ENCODE measurements at regions not wholly inside any gene's neighbourhood (a gene's known extent, or its start where the extent isn't known, plus 50 kb on each side); places are given as distances from the start of the nearest gene placed in this dataset.
"Not testable (repeated sequence)": the region's sequence is repeated elsewhere in the genome, so short reads cannot be mapped to it uniquely, and the experiment has no call there.

DNA sequence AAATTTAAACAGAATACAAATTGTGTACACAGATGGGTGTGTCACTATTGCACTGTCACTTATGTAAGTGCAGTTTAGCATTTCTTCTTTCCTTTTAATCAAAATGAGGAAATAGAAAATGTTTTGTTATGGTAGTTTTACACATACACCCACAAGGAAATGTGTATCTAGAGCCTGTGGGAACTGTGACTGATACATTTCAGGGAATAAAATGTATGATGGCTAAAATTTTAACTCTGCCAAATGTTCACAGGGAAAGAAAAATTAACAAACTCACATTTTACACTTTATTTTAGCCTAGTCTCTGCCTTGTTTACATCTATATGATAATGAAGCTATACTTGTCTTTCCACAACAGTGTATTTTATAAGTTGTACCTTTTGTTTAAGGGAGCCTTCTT lies 66.4 kb upstream of the NBPF19 start:
- not testable (repeated sequence) for H3K36me3 ChIP-seq (ENCODE audit: control insufficient read depth, insufficient read depth, low read length); H3K4me1 ChIP-seq; H3K27ac ChIP-seq; H3K4me2 ChIP-seq (ENCODE audit: low read length); H2AFZ ChIP-seq; H3K9me3 ChIP-seq (ENCODE audit: control insufficient read depth, low read length); H3K79me2 ChIP-seq; H3K4me3 ChIP-seq (ENCODE audit: low read depth, low read length); H3K27me3 ChIP-seq (ENCODE audit: control insufficient read depth, insufficient read depth, low read length); H3K9ac ChIP-seq

DNA sequence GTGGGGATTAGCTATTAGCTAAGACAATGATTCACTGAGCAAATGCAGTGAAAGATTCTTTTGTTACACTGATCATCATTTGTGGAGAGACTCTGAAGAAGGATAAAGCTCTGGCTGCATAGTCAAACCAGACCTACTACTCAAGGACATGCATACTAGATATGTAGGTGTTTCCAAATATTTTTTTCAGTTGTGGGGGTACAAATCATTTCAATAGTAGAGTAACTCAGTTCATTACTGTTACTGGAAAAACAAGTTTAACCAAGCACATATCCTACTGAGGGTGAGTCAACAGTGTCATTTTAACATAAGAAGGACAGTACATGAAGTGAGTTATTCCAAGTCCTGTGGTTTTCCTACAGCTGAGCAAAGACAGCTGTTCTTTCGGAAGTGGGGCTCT lies 59.5 kb upstream of the NBPF19 start:
- H2AFZ ChIP-seq; H3K36me3 ChIP-seq (ENCODE audit: control insufficient read depth, insufficient read depth, low read length); H3K4me2 ChIP-seq (ENCODE audit: low read length); H3K9ac ChIP-seq; H3K79me2 ChIP-seq; H3K27me3 ChIP-seq (ENCODE audit: control insufficient read depth, insufficient read depth, low read length); H3K4me1 ChIP-seq; H3K9me3 ChIP-seq (ENCODE audit: control insufficient read depth, low read length); H3K27ac ChIP-seq; H3K4me3 ChIP-seq (ENCODE audit: low read depth, low read length): not testable (repeated sequence)

DNA sequence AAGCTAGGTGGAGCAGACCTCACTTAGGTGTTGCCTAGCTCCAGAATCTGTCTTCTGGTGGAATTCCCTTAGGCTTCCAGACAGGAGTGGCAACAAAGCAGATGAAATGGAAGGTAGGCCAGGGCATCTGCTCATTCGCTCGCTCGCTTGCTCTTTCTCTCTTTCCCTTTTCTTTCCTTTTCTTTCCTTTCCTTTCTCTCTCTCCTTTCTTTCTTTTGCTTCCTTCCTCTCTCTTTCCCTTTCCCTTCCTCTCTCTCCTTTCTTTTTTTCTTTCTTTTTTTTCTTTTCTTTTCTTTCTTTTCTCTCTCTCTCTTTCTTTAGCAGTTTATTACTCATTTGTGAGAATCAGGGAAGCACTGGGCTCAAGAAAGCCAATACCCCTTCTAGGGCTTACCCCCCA lies 56.1 kb upstream of the NBPF19 start:
- not testable (repeated sequence) for H3K4me1 ChIP-seq; H3K9ac ChIP-seq; H3K9me3 ChIP-seq (ENCODE audit: control insufficient read depth, low read length); H2AFZ ChIP-seq; H3K4me2 ChIP-seq (ENCODE audit: low read length); H3K27me3 ChIP-seq (ENCODE audit: control insufficient read depth, insufficient read depth, low read length); H3K36me3 ChIP-seq (ENCODE audit: control insufficient read depth, insufficient read depth, low read length); H3K27ac ChIP-seq; H3K79me2 ChIP-seq; H3K4me3 ChIP-seq (ENCODE audit: low read depth, low read length)

DNA sequence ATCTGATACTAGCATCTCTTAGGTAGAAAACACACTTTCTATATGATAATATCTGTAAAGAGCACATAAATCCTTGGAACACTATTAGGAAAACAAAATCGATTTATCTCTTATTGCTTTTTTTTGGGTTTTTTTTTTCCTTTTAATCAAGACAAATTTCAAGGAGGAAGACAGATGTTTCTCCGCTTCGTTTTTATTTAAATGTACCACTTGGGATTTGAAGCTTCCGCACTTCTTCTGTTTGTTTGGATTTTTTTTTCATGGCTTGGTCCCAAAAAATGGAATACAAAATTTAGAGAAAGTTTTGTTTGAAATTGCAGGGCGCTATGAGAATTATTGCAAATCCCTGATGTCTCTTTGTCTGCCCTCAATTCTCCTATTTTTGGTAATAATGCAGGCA lies 51.7 kb upstream of the NBPF19 start:
- not testable (repeated sequence) for H3K4me1 ChIP-seq; H3K79me2 ChIP-seq; H3K27me3 ChIP-seq (ENCODE audit: control insufficient read depth, insufficient read depth, low read length); H2AFZ ChIP-seq; H3K9me3 ChIP-seq (ENCODE audit: control insufficient read depth, low read length); H3K4me3 ChIP-seq (ENCODE audit: low read depth, low read length); H3K9ac ChIP-seq; H3K4me2 ChIP-seq (ENCODE audit: low read length); H3K27ac ChIP-seq; H3K36me3 ChIP-seq (ENCODE audit: control insufficient read depth, insufficient read depth, low read length)
